Stimulated activated CD8-positive, alpha-beta memory T cell treated with anti-CD3 and anti-CD28 coated beads, Interleukin-7, amount 100 ng/mL, for 4 hours (primary cell): ENCODE measurements at regions not wholly inside any gene's neighbourhood (a gene's known extent, or its start where the extent isn't known, plus 50 kb on each side); places are given as distances from the start of the nearest gene placed in this dataset.

ENCODE experiments used
- DNase-seq, 2 donors: peaks; one replicate each; pipeline ENCODE4 v3.0.0-alpha.2; 2020; ENCODE audit warnings: low read depth in 2 of 2

DNA sequence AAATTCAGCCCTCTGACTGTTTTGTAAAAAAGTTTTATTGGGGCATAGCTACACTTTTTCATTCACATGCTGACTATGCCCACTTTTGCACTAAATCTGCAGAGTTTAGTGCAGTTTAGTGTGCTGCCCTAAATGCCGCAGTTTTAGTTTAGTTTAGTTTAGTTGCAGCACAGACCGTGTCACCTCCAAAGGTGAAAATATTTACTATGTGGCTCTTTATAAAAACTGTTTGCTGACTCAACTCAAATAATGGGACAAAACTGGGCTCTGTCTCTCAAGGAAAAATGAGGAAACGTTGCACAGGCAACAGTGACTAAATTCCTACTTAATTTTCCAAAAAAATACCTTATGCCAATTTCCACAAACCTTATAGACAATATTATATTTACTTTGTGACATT lies 314.2 kb downstream of the C4orf33 start:
- DNase-seq, result no peak

GRCh38 chr4:129415004-129415403 lies 319.1 kb downstream of the C4orf33 start:
- DNase-seq, result no peak

- no peak for DNase-seq
These were observed 324.7 kb downstream of the C4orf33 start for GRCh38 chr4:129420637-129421036.

GRCh38 chr4:129422277-129422676 lies 326.3 kb downstream of the C4orf33 start:
- no peak for DNase-seq

DNA sequence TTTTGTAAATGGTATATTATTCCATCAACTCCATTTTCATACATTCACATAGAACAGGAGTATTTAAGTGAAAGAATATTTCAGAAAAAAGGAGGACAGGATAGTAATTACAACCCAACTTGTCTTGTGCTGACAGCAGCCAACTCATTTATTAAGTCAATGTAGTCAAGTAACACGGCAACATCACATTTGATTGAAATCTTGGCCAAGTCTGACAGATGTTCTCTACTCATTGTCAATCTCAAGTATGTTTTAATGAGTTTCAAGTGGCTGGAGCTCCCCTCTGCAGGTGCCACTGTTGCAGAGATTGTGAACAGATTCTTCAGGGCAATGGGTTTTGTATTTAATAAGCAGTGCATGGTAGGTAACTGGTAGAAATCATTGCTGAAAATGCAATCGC lies 332.5 kb downstream of the C4orf33 start:
- DNase-seq, result no peak

DNA sequence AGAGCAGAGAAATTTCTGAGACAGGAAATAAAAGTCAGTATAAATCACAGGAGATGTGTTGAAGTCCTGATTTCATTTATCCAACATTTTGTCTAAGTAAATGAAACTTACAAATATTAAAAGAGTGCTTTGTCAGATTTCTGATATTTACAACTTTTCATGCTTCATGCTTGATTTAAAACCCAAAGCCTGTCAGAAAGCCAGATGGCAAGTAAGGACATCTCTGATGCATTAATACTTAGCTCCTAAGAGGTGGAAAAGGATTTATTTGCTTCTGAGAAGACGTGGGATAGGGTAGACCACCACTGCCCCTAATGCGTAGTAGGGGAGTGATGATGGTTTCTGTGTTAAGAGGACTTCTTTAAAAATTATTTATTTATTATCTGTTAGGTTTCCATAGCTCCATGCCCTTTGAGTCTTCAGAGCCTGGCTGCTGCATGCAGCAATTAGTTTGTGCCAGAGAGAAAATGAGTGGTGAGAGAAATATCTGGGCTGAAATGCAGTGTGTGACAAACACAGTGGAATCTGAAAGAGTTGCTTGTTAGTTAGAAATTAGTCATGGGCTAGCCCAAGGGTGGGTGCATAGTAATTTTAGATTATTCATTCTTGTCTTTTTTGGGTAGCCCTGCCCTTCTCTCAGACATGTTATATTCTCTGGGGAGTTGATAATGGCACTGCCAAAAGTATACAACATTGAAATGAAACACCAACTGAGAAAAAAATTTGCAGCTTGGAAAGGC lies 333.8 kb downstream of the C4orf33 start:
- DNase-seq, result no peak

DNA sequence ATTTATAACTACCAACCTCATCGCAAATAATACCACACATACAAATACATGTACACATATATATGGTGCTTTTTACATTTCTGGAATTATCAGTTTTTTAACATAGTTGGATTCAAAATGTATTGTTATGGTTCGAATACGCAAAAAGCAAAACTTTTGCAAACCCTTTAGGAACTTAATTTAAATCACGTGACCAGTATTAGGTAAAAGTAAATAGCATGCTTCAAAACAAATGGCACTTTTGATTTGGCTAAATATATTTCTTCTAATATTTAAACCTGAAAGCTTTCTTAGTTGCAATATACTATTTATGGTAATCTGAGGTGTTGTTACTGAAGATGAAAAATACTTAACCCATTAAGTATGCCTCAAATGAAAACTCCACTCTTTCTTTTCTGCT lies 341.4 kb downstream of the C4orf33 start:
- no peak for DNase-seq

- DNase-seq, result no peak
These were observed 342.6 kb downstream of the C4orf33 start for GRCh38 chr4:129438456-129438981.

DNA sequence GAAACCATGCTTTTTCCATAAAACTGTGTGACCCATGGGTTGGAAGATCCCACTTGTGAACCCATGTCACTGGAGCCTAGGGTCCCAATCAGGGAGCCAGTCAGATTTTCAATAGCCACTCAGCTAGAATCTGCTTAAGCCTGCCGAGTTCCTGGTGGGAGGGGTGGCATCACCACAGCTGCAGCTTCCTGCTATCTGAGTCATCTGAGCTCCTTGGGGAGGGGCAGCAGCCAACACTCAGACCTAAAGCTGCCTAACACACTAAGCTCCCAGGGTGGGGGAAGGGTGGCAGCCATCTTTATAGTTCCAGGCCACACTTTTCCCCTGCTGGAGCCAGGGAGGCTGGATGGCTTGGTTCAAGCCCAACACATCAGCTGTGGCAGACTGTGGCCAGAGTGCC lies 350.1 kb downstream of the C4orf33 start:
- DNase-seq, result no peak

DNA sequence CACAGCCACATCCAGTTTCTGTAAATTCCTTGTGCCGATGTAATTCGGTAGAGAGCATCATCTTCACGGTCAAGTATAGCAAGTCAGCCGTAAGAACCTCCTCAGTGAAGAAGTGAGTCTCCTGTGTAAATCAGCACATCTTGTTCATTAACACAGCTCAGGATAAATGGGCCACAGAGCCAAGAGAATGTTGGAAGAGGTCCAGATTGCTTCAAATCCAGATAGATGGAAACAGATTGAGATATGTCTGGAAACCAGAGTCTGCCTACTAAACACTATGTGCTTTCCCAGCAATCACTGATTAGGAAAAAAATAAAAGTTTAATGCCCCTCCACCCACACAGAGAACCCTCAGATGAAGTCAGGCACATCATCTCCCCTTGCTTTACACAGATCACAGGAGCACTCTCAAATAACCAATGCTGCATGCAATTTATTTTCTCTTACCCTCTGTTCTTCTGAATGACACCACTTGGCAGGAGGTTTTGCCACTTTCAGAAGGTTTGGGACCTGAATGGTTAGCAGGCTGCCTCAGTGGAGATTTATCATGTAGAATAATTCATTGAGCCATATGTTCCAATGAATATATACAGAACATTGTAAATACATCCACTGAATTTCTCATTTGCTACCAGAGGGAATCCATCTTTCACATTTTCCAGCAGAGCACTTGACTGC lies 357.7 kb downstream of the C4orf33 start:
- no peak for DNase-seq

DNA sequence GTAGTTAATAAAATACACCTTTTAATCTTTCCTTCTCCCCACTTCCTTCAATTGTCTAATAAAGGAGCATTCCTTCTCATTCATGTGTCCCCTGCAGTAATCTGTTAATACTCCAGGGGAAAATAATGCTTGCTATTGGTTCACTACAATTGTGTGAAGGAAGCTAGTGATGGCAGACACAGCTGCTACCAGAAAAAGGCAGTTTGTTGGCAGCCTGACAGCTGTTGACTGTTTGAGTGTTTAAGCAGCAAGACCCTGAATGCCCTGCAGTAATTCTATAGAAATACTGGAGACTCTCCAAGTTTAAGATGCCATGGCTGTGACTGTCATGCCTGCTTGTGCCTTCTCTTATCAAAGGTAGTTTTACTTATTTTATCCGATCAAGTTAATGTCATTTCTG lies 359.5 kb downstream of the C4orf33 start:
- DNase-seq, result no peak

DNA sequence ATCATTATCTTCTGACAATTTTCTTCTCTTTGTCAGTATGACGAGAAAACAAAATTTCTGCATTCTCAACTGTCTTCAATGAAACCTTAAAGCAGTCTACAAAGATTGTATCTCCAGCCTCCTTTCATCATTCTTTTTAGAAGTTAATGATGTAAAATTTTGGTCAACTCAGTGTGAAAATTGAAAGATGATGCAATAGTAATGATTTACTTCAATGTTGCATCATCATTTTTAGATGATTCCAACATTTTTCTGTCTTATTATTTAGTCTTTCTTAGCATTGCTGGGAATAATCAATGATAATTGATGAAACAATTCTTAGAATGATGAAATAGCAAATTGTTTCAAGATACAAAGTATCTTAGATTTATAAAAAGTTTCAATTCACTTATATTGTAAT lies 372.7 kb downstream of the C4orf33 start:
- no peak for DNase-seq

DNA sequence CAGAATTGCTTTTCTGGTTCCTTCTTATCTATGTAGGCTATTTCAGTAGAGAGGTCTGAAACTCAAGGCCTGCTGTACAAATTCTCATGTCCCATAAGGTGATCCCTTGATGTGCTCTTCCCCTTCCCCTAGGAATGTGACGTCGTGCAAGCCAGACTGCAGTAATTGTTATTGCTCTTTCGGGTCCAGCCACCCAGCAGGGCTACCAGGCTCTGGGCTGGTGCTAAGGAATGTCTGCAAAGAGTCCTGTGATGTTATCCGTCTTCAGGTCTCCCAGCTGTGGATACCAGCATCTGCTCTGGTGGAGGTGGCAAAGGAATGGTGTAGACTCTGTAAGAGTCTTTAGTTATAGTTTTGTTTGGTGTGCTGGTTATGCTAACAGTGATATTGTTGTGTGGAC lies 378.7 kb downstream of the C4orf33 start:
- DNase-seq, result no peak

- no peak for DNase-seq
These were observed 385.2 kb downstream of the C4orf33 start for GRCh38 chr4:129481107-129481506.

- no peak for DNase-seq
These were observed 392.5 kb downstream of the C4orf33 start for GRCh38 chr4:129488427-129488826.

DNA sequence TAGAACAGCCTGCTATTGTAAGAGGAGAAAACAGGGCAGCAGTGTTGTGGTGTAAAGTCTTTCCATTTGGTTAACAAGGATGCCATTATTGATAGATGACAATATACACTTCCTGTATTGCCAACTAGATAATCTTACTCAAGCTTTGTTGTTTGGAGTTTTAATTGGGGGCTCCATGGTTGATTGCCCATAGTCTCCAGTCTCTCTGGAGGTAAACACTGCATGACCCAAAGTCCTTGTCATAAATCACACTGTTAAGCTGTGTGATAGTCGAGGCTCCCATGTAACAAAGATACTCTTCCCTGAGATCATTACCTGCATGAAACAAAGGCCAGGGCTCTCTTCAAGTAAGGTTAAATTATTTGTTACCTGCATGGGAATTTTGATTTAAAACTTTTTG lies 394.6 kb downstream of the C4orf33 start:
- no peak for DNase-seq

DNA sequence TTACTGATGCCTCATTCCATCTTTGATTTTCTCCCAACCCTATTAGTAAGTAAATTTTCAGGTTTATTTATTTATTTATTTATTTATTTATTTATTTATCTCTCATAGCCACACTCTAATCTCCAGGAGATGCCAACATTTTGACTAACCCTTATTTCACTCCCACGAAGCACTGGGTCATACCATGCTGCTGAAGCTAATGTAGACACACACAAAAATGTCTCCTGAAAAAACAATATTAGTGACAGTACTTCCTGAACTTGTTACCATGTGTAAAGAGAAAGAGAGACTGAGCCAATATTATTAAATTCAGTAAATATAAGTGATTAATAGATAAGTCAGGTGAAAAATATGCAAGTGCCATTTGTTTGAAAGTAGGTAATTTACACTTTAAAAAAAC lies 402.7 kb downstream of the C4orf33 start:
- no peak for DNase-seq

- DNase-seq, result no peak
These were observed 418.9 kb downstream of the C4orf33 start for GRCh38 chr4:129514852-129515251.

DNA sequence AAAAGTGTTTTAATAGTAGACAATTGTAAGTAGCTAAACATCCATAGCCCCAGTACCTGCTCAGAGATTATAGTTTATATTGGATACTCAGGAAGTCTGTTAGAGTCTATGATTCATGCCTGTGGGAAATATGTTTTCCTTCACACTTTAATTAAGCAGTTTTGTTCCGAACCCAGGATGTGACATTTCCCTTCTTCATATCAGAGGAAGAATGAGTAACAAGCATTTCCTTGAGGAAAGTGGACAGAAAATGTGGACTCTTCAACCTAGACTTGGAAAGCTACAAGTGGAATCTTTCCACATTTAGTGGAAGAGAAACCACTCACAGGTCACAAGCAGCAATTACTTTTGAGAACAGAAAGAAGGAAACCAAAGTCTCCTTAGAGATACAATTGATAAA lies 419.4 kb downstream of the C4orf33 start:
- DNase-seq, result no peak

DNA sequence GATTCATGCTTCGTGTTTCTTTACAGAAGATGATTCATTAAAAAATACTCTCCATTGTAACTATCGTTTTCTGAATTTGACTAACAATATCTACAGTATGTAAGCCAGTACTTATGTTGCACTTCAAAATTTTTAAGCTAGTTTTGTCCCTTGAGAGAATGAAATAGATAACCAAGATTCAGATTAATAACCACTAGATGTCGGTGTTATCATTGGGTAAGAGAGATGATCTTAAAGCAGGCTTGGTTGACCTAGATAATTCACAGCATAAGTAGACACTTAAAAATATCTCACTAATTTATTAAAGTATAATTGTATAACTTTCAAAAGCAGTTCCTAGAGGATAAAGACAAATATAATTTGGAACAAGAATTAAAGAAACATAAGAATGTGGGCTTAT lies 430.9 kb downstream of the C4orf33 start:
- DNase-seq, result no peak

GRCh38 chr4:129531253-129531652 lies 435.3 kb downstream of the C4orf33 start:
- DNase-seq, result no peak

GRCh38 chr4:129532573-129532972 lies 436.6 kb downstream of the C4orf33 start:
- no peak for DNase-seq

- no peak for DNase-seq
These were observed 447.3 kb downstream of the C4orf33 start for GRCh38 chr4:129543299-129543698.
